Colonic mucosa (tissue), 4 donors: ENCODE measurements at regions not wholly inside any gene's neighbourhood (a gene's known extent, or its start where the extent isn't known, plus 50 kb on each side); places are given as distances from the start of the nearest gene placed in this dataset.

Experiments used
- DNase-seq: peaks from one replicate; pipeline ENCODE4 v3.0.0-alpha.2; 2020
- H3K27ac ChIP-seq: fragments of 200-600 bp; one replicate; pipeline ENCODE4 v1.8.0; 2021
- H3K27me3 ChIP-seq: fragments of 200-600 bp; one replicate; pipeline ENCODE4 v1.8.0; 2021
- H3K36me3 ChIP-seq: fragments of 200-600 bp; one replicate; pipeline ENCODE4 v1.8.0; 2021
- H3K4me1 ChIP-seq: fragments of 200-600 bp; one replicate; pipeline ENCODE4 v1.8.0; 2021; ENCODE audit warnings: mild to moderate bottlenecking
- H3K4me3 ChIP-seq: fragments of 200-600 bp; one replicate; pipeline ENCODE4 v1.8.0; 2021
- H3K9ac ChIP-seq, 2 donors: one replicate each; pipeline ENCODE4 v1.7.0; 2013; ENCODE audit warnings: control low read depth in 2 of 2, low read depth in 2 of 2, low read length in 2 of 2
- H3K9me3 ChIP-seq: fragments of 200-600 bp; one replicate; pipeline ENCODE4 v1.8.0; 2021
- intact Hi-C: fragments of 100-400 bp; cut with DNase I; formaldehyde crosslinking; loops from one replicate; pipeline ENCODE4 v1.14.1; 2022
- TF ChIP-seq, protein P1 (sequence below): fragments of 200-600 bp; IDR thresholded peaks from one replicate; pipeline ENCODE4 v1.8.0; 2022; ENCODE audit warnings: antibody characterized with exemption, mild to moderate bottlenecking
- donor health status: healthy.
- donor health status: DM: no; HTN: no; CAD: no.
- donor health status: DM: no; HTN: no; CAD: no.

- Histone ChIP-seq H3K27ac (no peak overlapping the region), H3K9ac (no peak overlapping the region), H3K4me1 (no peaks in the 10 kb centered on the region), H3K4me3 (no peak overlapping the region), H3K36me3 (no peaks in the 10 kb centered on the region), H3K9me3 (no peaks in the 10 kb centered on the region), H3K27me3 (no peaks in the 10 kb centered on the region)
- DNase-seq, result no peak
- intact Hi-C loops, result no loop called here
- TF ChIP-seq, protein P1, sequence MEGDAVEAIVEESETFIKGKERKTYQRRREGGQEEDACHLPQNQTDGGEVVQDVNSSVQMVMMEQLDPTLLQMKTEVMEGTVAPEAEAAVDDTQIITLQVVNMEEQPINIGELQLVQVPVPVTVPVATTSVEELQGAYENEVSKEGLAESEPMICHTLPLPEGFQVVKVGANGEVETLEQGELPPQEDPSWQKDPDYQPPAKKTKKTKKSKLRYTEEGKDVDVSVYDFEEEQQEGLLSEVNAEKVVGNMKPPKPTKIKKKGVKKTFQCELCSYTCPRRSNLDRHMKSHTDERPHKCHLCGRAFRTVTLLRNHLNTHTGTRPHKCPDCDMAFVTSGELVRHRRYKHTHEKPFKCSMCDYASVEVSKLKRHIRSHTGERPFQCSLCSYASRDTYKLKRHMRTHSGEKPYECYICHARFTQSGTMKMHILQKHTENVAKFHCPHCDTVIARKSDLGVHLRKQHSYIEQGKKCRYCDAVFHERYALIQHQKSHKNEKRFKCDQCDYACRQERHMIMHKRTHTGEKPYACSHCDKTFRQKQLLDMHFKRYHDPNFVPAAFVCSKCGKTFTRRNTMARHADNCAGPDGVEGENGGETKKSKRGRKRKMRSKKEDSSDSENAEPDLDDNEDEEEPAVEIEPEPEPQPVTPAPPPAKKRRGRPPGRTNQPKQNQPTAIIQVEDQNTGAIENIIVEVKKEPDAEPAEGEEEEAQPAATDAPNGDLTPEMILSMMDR, result no peak
These were observed 730.0 kb upstream of the TMEM132C start for GRCh38 chr12:127536833-127537428.

DNA sequence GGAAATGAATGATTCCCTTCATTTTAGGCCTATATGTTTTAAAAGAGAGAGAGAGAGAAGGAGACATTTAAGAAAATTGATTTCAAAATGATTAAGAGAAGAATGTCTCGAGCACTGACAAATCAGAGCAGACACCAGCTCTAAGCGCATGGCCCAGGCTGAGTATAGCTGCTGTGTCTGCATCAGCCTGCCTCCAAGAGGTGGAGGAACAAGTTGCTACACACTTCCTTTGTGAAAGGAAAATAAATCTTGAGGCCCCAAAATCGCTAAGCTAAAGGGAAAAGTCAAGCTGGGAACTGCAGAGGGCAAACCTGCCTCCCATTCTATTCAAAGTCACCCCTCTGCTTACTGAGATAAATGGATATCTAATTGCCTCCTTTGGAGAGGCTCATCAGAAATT, 728.7 kb upstream of the TMEM132C start:
- intact Hi-C loops, result no loop called here
- Histone ChIP-seq H3K4me1 (no peaks in the 10 kb centered on the region), H3K9me3 (no peaks in the 10 kb centered on the region), H3K27me3 (no peaks in the 10 kb centered on the region), H3K4me3 (no peak overlapping the region), H3K9ac (no peak overlapping the region), H3K36me3 (no peaks in the 10 kb centered on the region), H3K27ac (no peak overlapping the region)
- TF ChIP-seq, protein P1, result no peak
- DNase-seq, result no peak

- Histone ChIP-seq H3K4me3 (no peak overlapping the region), H3K27me3 (no peaks in the 10 kb centered on the region), H3K9me3 (no peaks in the 10 kb centered on the region), H3K9ac (no peak overlapping the region), H3K4me1 (no peaks in the 10 kb centered on the region), H3K36me3 (no peaks in the 10 kb centered on the region), H3K27ac (no peak overlapping the region)
- intact Hi-C loops, result no loop called here
- no peak for DNase-seq
- TF ChIP-seq, protein P1, result no peak
These were observed 727.6 kb upstream of the TMEM132C start for GRCh38 chr12:127539226-127539858.

DNA sequence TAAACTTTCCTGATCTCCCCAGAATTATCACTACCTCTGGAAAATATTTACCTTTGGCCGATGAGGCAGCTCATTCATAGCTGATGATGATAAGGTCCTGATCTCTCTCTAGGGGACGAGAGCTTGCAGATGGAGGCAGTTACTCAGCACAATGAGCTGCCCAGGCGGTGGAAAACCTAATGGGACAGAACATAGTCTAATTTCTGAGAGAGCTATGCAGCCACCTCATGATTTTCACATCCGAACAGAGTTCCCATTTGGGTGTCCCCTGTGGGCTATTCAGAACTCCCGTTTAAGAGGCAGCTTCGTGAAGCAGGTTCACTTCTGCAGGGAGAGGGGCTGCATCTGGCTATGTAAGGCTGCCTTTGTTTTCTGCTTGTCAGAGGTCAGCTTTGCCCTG, 724.6 kb upstream of the TMEM132C start:
- TF ChIP-seq, protein P1, result no peak
- H3K4me1 ChIP-seq, result no peaks in the 10 kb centered on the region
- no peak overlapping the region for H3K9ac ChIP-seq
- H3K27ac ChIP-seq, result no peak overlapping the region
- H3K27me3 ChIP-seq, result no peaks in the 10 kb centered on the region
- no peak for DNase-seq
- intact Hi-C loops, result no loop called here
- no peaks in the 10 kb centered on the region for H3K36me3 ChIP-seq
- H3K9me3 ChIP-seq, result no peaks in the 10 kb centered on the region
- no peak overlapping the region for H3K4me3 ChIP-seq

DNA sequence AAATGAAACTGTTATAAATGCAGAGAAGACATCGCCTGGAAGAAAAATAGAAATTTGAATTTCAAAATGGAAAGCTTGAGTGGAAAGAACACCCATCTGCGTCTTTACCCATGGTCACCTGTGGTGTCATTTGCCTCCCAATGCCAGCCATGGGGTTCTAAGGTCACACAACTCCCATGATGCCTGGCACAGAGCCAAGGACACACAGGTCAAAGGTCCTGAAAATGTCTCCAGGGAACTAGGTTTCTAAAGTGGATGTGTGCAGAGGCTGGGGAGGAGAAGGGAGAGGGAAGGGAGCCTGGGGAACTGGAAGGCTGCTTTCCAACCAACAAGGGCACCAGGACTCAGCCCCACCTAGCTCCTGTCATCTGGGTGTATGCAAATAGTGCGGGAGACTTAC, 724.0 kb upstream of the TMEM132C start:
- H3K27ac ChIP-seq, result no peak overlapping the region
- no peaks in the 10 kb centered on the region for H3K9me3 ChIP-seq
- intact Hi-C loops, result no loop called here
- H3K36me3 ChIP-seq, result no peaks in the 10 kb centered on the region
- TF ChIP-seq, protein P1, result no peak
- no peaks in the 10 kb centered on the region for H3K27me3 ChIP-seq
- no peak overlapping the region for H3K4me3 ChIP-seq
- no peak for DNase-seq
- no peak overlapping the region for H3K9ac ChIP-seq
- H3K4me1 ChIP-seq, result no peaks in the 10 kb centered on the region
